Activated CD8-positive, alpha-beta memory T cell treated with anti-CD3 and anti-CD28 coated beads, Interleukin-2, amount 50 U/mL, for 1 hour (primary cell): ENCODE measurements at regions not wholly inside any gene's neighbourhood (a gene's known extent, or its start where the extent isn't known, plus 50 kb on each side); places are given as distances from the start of the nearest gene placed in this dataset.
A peak's percentile ranks its signal among the peaks of the same experiment; 100 is the strongest.
"Not testable (repeated sequence)": the region's sequence is repeated elsewhere in the genome, so short reads cannot be mapped to it uniquely, and the experiment has no call there.

ENCODE experiments used
- DNase-seq: peaks from one replicate; pipeline ENCODE4 v3.0.0-alpha.2; 2020; ENCODE audit errors: extremely low read depth

DNA sequence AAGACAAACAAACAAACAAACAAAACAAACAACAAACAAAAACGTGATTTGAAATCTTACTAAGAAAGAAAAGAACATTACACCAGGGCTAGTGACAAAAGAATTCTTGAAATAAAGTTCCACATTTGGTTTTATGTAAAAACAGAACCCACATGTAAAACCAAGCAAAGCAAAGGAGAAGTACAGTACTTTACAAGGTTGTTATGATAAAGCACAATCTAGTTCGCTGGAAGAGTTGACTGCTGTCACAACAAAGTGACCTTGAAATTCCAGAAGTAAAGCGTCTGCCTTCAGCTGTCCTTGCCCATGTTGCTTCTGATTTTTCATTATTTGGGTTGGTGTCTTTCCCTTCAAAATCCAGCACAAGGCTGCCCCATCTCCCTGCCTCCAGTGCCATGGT lies 94.8 kb upstream of the CYRIA start:
- DNase-seq: no peak

- DNase-seq: peak; percentile 4
Observed at GRCh38 chr2:16756831-16757644, 91.4 kb upstream of the CYRIA start.

DNA sequence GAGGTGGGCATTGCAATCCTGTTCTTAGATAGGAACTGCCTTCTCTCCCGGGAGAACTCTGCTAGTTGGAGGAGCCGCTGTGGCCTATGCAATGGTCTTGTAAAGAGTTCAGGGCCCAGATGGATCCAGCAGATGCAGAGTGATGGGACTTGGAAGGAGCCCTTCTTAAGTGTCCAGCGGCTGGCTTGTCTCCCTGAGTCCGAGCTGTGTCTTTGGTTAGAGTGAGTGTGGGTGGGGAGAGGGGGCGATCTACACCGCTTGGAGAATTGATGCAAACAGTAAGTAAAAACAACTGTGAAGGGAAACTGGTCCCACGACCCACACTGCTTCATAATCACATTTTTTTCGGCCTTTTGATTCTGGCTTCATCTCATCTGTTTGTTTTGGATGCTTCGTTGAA lies 89.8 kb upstream of the CYRIA start:
- DNase-seq: no peak

GRCh38 chr2:16753025-16753424 lies 87.4 kb upstream of the CYRIA start:
- not testable (repeated sequence) for DNase-seq

DNA sequence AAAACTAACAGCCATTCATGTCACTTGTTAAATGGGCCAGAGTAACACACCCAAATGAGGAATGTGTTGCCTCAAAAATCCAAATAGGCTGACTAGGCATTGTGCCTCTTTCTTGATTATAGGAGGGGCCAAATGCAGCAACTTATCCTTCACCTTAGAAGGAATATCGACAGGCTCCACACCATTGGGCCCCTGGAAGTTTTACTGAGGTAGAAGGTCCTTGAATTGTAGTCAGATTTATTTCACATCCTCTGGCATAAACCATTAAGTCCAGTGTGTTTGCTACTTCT lies 85.2 kb upstream of the CYRIA start:
- DNase-seq: not testable (repeated sequence)

GRCh38 chr2:16750175-16750924 lies 84.7 kb upstream of the CYRIA start:
- no peak for DNase-seq

GRCh38 chr2:16748511-16749266 lies 83.1 kb upstream of the CYRIA start:
- not testable (repeated sequence) for DNase-seq

GRCh38 chr2:16747689-16748088 lies 82.1 kb upstream of the CYRIA start:
- no peak for DNase-seq

DNA sequence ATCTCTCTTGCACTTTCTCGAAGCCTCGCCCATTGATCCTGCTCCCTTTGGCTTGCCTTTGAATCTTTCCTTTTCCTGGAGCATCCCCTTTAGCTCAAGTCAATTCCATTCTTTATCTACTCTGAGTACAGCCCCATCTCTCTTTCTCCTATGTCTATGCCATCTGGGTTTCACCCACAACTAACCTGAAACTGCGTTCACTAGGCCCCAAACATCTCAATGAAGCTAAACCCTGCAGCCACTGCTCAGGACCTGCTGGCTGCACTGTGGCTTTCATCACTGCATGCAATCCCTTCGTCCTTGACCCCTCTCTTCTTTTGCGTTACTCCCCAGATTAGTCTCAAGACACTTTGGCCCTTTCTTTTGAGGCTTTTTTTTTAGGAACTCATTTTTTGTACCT lies 81.6 kb upstream of the CYRIA start:
- no peak for DNase-seq

DNA sequence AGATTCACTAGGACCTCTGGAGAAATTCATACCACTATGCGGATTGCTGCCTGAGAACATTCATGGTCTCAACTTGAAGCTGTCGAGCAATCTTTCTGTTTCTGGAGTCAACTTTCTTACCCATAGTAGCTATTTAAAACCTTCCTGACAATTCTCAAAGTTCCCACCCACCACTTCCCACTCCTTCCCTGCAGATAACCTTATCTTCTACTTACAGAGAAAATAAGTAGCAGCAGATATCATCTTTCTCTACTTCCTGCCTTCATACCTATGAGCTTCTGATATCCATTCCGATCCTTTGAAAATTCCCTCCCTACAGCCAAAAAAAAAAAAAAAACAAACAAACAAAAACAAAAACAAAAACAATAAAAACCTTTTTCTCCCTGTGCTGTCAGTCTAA lies 81.2 kb upstream of the CYRIA start:
- no peak for DNase-seq

DNA sequence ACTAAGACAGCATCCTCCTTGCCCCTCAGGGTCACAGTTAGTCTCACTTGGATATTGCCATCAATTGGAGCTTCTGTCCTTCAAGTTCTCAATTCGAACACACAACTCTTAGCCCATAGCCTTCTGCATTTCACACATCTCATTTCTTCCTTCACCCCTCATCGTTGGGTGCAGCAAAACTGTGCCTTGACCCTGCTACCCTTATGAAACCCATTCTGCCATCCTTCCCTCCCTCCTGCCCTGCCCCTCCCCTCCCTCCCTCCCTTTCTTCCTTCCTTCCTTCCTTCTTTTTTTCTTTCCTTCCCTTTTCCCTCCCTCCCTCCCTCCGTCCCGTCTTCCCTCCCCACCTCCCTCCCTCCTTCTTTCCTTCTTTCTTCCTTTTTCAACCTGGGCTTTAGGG lies 80.7 kb upstream of the CYRIA start:
- DNase-seq: no peak

DNA sequence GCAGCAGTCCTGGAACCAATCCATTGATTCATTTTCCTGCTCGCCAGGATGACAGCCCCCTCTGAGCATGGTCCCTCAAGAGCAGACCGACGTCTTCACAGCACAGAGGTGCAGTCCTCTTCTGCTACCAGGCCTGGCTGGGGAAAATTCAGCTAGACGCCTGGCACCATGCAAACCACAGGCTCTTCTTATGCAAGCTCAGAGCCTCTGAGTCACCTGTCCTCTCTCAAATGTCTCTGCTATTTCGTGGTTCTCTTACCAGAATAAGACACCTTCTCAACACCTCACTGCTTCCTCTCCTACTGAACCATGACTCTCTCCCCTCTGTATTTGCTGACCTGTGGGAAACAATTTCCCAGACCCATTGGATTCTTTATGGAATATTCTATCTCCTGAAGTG lies 79.8 kb upstream of the CYRIA start:
- DNase-seq: no peak

DNA sequence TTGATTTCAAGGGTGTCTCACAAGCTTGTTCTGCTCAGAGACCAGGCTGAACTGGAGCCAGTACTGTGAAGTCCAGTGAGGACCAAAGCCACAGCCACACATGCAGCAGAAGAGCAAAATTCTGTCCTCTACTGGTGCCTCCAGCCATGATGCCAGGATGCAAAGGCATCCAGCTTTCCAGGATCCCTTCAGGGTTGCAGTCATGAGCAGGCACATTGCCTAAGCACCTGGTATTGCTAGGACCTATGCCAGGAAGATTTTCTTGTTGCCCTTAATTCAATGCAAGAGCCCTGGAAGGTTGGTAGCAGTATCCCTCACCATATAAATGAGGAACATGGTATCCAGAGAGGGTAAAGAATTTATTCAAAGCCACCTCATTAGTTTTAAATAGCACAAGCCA lies 78.9 kb upstream of the CYRIA start:
- DNase-seq: no peak

GRCh38 chr2:16742026-16742425 lies 76.4 kb upstream of the CYRIA start:
- no peak for DNase-seq

- no peak for DNase-seq
Observed at GRCh38 chr2:16741498-16741897, 75.9 kb upstream of the CYRIA start.

DNA sequence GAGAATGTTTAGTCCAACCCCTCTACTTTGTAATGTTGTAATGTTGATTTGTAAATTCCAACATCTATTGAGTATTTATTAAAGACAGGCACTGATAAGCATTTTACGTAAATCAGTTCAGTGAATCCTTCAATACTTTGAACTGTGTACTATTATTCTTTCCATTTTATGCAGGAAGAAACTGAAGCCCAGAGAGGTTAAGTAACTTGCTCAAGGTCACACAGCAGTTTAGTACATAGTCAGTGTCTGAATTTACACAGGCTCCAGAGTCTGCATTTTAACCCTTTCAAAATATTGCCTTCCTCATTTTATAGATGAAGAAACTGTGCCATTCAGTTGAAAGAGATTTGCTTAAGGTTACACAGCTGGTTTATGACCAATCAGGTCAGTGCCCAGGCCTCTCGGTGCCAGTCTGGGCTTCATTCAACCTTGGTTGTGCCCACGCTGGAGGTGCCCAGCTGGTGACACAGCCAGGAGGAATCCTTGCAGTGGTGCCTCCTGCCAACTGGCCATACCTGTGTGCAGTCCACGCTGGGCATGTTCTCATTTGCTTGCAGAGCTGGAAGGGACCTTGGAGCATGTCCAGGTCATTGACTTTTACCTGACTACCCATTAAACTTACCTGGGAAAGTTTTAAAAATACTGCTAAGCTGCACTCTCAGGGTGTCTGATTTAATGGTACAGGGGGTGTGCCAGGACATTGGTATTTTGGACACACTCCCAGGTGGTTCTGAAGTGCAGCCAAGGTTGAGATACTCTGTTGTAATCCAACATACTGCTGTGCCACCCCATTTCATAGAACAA lies 74.3 kb upstream of the CYRIA start:
- no peak for DNase-seq

DNA sequence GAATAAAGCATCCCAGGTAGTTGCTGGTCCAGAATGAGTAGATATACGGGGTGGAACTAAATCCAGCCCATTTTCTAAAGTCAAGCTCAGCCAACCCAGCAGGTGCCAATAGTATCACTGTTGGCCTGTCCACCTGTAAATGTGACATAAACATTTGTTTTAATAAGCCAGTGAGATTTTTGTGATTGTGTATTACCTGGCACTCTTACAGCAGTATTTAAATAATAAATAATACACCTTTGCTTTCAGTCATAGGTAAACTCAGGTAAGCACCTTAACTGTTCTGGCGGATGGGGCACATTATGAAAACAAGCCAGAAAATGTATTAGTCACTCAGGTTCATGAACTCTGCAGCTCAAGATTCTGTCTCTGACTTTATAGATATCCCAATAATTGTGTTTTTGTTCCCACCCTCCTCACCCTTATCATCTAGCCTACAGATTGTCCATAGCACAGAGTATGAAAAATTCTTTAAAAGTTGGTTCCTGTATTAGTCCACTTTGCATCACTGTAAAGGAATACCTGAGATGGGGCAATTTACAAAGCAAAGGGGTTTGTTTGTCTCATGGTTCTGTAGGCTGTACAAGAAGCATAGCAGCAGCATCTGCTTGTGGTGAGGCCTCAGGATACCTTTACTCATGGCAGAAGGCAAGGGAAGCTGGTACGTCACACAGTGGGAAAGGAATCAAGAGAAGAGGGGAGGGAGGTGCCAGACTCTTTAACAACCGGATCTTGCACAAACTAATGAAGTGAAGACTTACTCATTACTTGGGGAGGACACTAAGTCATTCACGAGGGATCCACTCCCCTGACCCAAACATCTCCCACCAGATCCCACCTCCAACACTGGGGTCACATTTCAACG lies 73.0 kb upstream of the CYRIA start:
- no peak for DNase-seq

- no peak for DNase-seq
Observed at GRCh38 chr2:16737812-16738211, 72.2 kb upstream of the CYRIA start.

GRCh38 chr2:16736633-16737032 lies 71.0 kb upstream of the CYRIA start:
- DNase-seq: no peak

- no peak for DNase-seq
Observed at GRCh38 chr2:16729335-16729734, 63.7 kb upstream of the CYRIA start.
